NT2/D1 (cell line): ENCODE measurements at regions not wholly inside any gene's neighbourhood (a gene's known extent, or its start where the extent isn't known, plus 50 kb on each side); places are given as distances from the start of the nearest gene placed in this dataset.

Experiments
- SUZ12 ChIP-seq: IDR thresholded peaks from 2 replicates; pipeline ENCODE4 v1.6.1; 2011; ENCODE audit not compliant: insufficient read length, insufficient read depth; ENCODE audit errors: extremely low read depth
- YY1 ChIP-seq: IDR thresholded peaks from 2 replicates; pipeline ENCODE4 v1.6.1; 2011; ENCODE audit not compliant: insufficient read length, insufficient read depth
- ZNF274 ChIP-seq: IDR thresholded peaks from 2 replicates; pipeline ENCODE4 v1.6.1; 2011; ENCODE audit warnings: mild to moderate bottlenecking, low read depth, low read length

- TF ChIP-seq SUZ12 (no peak), YY1 (no peak), ZNF274 (no peak)
Observed at GRCh38 chrX:149230689-149231088, 274.4 kb downstream of the IDS start.
